SK-N-SH (cell line): ENCODE measurements at regions not wholly inside any gene's neighbourhood (a gene's known extent, or its start where the extent isn't known, plus 50 kb on each side); places are given as distances from the start of the nearest gene placed in this dataset.

Source experiments
- CTCF ChIP-seq: fragments of 200-600 bp; sonication (generic); IDR thresholded peaks from 2 replicates; pipeline ENCODE4 v1.6.1; 2017; ENCODE audit warnings: antibody characterized with exemption, mild to moderate bottlenecking, moderate library complexity
- FOSL2 ChIP-seq: IDR thresholded peaks from 2 replicates; pipeline ENCODE4 v1.4.0; 2012; ENCODE audit warnings: low read depth, mild to moderate bottlenecking, moderate library complexity, borderline replicate concordance
- GABPA ChIP-seq: IDR thresholded peaks from 2 replicates; pipeline ENCODE4 v1.4.0; 2012; ENCODE audit warnings: low read depth, mild to moderate bottlenecking
- YY1 ChIP-seq: IDR thresholded peaks from 2 replicates; pipeline ENCODE4 v1.4.0; 2012; ENCODE audit warnings: low read depth, mild to moderate bottlenecking
- ZBTB33 ChIP-seq: IDR thresholded peaks from 2 replicates; pipeline ENCODE4 v1.4.0; 2012; ENCODE audit warnings: low read depth, borderline replicate concordance

GRCh38 chr4:45939056-45939455 is 184.8 kb downstream of the GABRG1 start:
- TF ChIP-seq CTCF (no peak), ZBTB33 (no peak), GABPA (no peak), FOSL2 (no peak), YY1 (no peak)
